ENCODE measurements at regions not wholly inside any gene's neighbourhood (a gene's known extent, or its start where the extent isn't known, plus 50 kb on each side); places are given as distances from the start of the nearest gene placed in this dataset.

DNA sequence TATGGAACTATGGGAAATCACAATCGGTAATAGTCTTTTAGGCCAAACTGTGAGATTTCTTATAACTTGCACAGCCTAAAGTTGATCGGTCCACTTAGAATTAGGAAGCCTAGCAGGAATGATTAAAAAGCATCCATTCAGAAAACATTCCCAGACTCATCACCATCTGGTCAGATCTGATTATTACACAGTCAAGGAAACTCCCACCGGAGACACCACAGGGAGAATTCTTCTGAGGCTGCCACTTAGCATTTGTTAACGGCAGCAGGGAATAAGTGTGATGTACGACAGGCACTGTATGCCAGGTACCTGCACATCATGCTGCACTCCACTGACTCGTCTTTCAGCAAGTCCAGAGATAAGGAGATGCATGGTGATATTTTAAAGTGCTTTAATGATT, 227.6 kb upstream of the STEAP1 start:
- Histone ChIP-seq H3K36me3 (replicated peaks in 1 of 2; ENCODE audit: control insufficient read depth in 2 of 2, insufficient read depth in 2 of 2, low read length in 2 of 2) (no peaks in the 10 kb centered on the region), H3K14ac (ENCODE audit: low read length) (no peak overlapping the region), H3K23ac (ENCODE audit: low read depth, low read length, poor library complexity) (no peak overlapping the region), H3K9ac (ENCODE audit: low read depth, low read length, poor library complexity) (no peak overlapping the region), H3K27ac (replicated peaks; ENCODE audit: low read length) (no peak overlapping the region), H3K4me2 (ENCODE audit: insufficient read depth, low read length, poor library complexity, severe bottlenecking) (no peak overlapping the region), H3K27me3 (ENCODE audit: control insufficient read depth in 3 of 3, insufficient read depth in 3 of 3, low read depth in 1 of 3, low read length in 3 of 3) (no peaks in the 10 kb centered on the region), H2BK15ac (ENCODE audit: low read length) (no peak overlapping the region), H3K4ac (ENCODE audit: low read length) (no peak overlapping the region), H2AFZ (ENCODE audit: low read length) (peak overlapping the region; percentile 23), H2BK12ac (ENCODE audit: low read length) (no peak overlapping the region), H2BK5ac (ENCODE audit: low read length) (no peak overlapping the region), H3K4me3 (ENCODE audit: low read length in 2 of 2) (no peak overlapping the region), H4K91ac (ENCODE audit: low read depth, low read length, poor library complexity) (no peak overlapping the region), H3K79me1 (ENCODE audit: low read depth, low read length) (no peaks in the 10 kb centered on the region), H3K18ac (ENCODE audit: low read length) (no peak overlapping the region), H3K9me3 (replicated peaks in 1 of 2; ENCODE audit: control insufficient read depth in 2 of 2, insufficient read depth in 1 of 2, low read depth in 1 of 2, low read length in 2 of 2) (no peaks in the 10 kb centered on the region), H2AK5ac (ENCODE audit: low read depth, low read length) (no peak overlapping the region), H3K4me1 (ENCODE audit: control insufficient read depth in 2 of 2, insufficient read depth in 1 of 2, low read depth in 1 of 2, low read length in 2 of 2) (no peaks in the 10 kb centered on the region), H2BK120ac (ENCODE audit: low read depth, low read length) (no peak overlapping the region), H4K8ac (ENCODE audit: low read depth, low read length) (no peak overlapping the region)
- no peak for DNase-seq (ENCODE audit: low spot score)
- no CpG with 5 or more reads among the region's 6 CpGs for WGBS, 2 donors (ENCODE audit: extremely low coverage in 2 of 2, insufficient read length in 2 of 2, insufficient replicate concordance in 1 of 2)

DNA sequence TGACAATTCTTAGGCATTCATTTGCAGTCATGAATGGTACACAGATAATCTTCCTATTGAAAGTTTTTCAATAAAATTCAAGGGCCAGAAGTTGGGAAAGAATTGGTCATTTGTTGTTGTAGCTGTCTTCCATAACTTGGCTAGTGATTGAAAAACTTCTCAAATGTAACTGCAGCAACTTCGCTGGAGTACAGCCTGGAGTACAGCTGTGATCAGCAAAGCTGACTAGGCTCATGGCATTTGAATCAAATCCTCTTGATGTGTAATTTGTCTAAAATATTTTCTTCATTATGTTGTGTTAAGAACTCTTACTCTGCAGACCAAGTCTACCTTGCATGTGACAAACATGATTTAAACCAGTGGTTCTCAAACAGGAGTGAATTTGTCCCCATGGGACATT, 226.5 kb upstream of the STEAP1 start:
- Histone ChIP-seq H3K79me1 (ENCODE audit: low read depth, low read length) (no peaks in the 10 kb centered on the region), H3K9me3 (replicated peaks in 1 of 2; ENCODE audit: control insufficient read depth in 2 of 2, insufficient read depth in 1 of 2, low read depth in 1 of 2, low read length in 2 of 2) (no peaks in the 10 kb centered on the region), H3K4ac (ENCODE audit: low read length) (no peak overlapping the region), H2BK5ac (ENCODE audit: low read length) (no peak overlapping the region), H3K18ac (ENCODE audit: low read length) (no peak overlapping the region), H2BK120ac (ENCODE audit: low read depth, low read length) (no peak overlapping the region), H3K9ac (ENCODE audit: low read depth, low read length, poor library complexity) (no peak overlapping the region), H3K23ac (ENCODE audit: low read depth, low read length, poor library complexity) (no peak overlapping the region), H3K36me3 (replicated peaks in 1 of 2; ENCODE audit: control insufficient read depth in 2 of 2, insufficient read depth in 2 of 2, low read length in 2 of 2) (no peaks in the 10 kb centered on the region), H2BK15ac (ENCODE audit: low read length) (no peak overlapping the region), H2BK12ac (ENCODE audit: low read length) (no peak overlapping the region), H3K4me1 (ENCODE audit: control insufficient read depth in 2 of 2, insufficient read depth in 1 of 2, low read depth in 1 of 2, low read length in 2 of 2) (no peaks in the 10 kb centered on the region), H3K14ac (ENCODE audit: low read length) (no peak overlapping the region), H4K8ac (ENCODE audit: low read depth, low read length) (no peak overlapping the region), H2AFZ (ENCODE audit: low read length) (no peak overlapping the region), H3K4me3 (ENCODE audit: low read length in 2 of 2) (no peak overlapping the region), H3K27me3 (ENCODE audit: control insufficient read depth in 3 of 3, insufficient read depth in 3 of 3, low read depth in 1 of 3, low read length in 3 of 3) (no peaks in the 10 kb centered on the region), H3K27ac (replicated peaks; ENCODE audit: low read length) (no peak overlapping the region), H4K91ac (ENCODE audit: low read depth, low read length, poor library complexity) (no peak overlapping the region), H3K4me2 (ENCODE audit: insufficient read depth, low read length, poor library complexity, severe bottlenecking) (no peak overlapping the region), H2AK5ac (ENCODE audit: low read depth, low read length) (no peak overlapping the region)
- WGBS, 2 donors (ENCODE audit: extremely low coverage in 2 of 2, insufficient read length in 2 of 2, insufficient replicate concordance in 1 of 2) = no CpG with 5 or more reads among the region's 1 CpG
- DNase-seq (ENCODE audit: low spot score) = no peak

DNA sequence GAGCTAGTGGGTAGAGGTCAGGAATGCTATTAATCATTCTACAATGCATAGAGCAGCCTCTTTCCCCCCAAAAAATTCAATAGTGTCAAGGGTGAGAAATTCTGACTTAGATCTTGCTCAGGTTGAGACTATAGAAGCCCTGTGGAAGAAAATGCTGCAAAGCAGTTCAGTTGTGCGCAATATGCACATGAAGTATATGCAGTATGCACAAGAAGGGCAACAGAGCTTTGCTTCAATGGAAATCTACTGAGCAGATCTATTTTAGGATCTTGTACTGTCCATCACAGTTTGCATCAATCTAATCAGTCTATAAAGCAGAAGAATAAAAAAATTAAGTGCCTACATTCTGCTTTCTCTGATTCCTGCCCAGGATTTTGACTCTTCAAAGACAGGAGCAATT, 225.8 kb upstream of the STEAP1 start:
- no peaks in the 10 kb centered on the region for H3K79me1 ChIP-seq (ENCODE audit: low read depth, low read length)
- H3K27me3 ChIP-seq (ENCODE audit: control insufficient read depth in 3 of 3, insufficient read depth in 3 of 3, low read depth in 1 of 3, low read length in 3 of 3) = no peaks in the 10 kb centered on the region
- no peak overlapping the region for H2BK120ac ChIP-seq (ENCODE audit: low read depth, low read length)
- no peak overlapping the region for H3K4me3 ChIP-seq (ENCODE audit: low read length in 2 of 2)
- no peak overlapping the region for H3K14ac ChIP-seq (ENCODE audit: low read length)
- H2BK5ac ChIP-seq (ENCODE audit: low read length) = no peak overlapping the region
- no peaks in the 10 kb centered on the region for H3K9me3 ChIP-seq (replicated peaks in 1 of 2; ENCODE audit: control insufficient read depth in 2 of 2, insufficient read depth in 1 of 2, low read depth in 1 of 2, low read length in 2 of 2)
- H2BK15ac ChIP-seq (ENCODE audit: low read length) = no peak overlapping the region
- no peak overlapping the region for H2BK12ac ChIP-seq (ENCODE audit: low read length)
- H3K4me1 ChIP-seq (ENCODE audit: control insufficient read depth in 2 of 2, insufficient read depth in 1 of 2, low read depth in 1 of 2, low read length in 2 of 2) = no peaks in the 10 kb centered on the region
- no CpG with 5 or more reads among the region's 1 CpG for WGBS, 2 donors (ENCODE audit: extremely low coverage in 2 of 2, insufficient read length in 2 of 2, insufficient replicate concordance in 1 of 2)
- no peaks in the 10 kb centered on the region for H3K36me3 ChIP-seq (replicated peaks in 1 of 2; ENCODE audit: control insufficient read depth in 2 of 2, insufficient read depth in 2 of 2, low read length in 2 of 2)
- no peak overlapping the region for H3K23ac ChIP-seq (ENCODE audit: low read depth, low read length, poor library complexity)
- H3K27ac ChIP-seq (replicated peaks; ENCODE audit: low read length) = no peak overlapping the region
- H3K4me2 ChIP-seq (ENCODE audit: insufficient read depth, low read length, poor library complexity, severe bottlenecking) = no peak overlapping the region
- no peak overlapping the region for H4K8ac ChIP-seq (ENCODE audit: low read depth, low read length)
- H3K9ac ChIP-seq (ENCODE audit: low read depth, low read length, poor library complexity) = no peak overlapping the region
- H2AK5ac ChIP-seq (ENCODE audit: low read depth, low read length) = no peak overlapping the region
- H3K18ac ChIP-seq (ENCODE audit: low read length) = no peak overlapping the region
- no peak for DNase-seq (ENCODE audit: low spot score)
- no peak overlapping the region for H2AFZ ChIP-seq (ENCODE audit: low read length)
- no peak overlapping the region for H4K91ac ChIP-seq (ENCODE audit: low read depth, low read length, poor library complexity)
- H3K4ac ChIP-seq (ENCODE audit: low read length) = no peak overlapping the region

DNA sequence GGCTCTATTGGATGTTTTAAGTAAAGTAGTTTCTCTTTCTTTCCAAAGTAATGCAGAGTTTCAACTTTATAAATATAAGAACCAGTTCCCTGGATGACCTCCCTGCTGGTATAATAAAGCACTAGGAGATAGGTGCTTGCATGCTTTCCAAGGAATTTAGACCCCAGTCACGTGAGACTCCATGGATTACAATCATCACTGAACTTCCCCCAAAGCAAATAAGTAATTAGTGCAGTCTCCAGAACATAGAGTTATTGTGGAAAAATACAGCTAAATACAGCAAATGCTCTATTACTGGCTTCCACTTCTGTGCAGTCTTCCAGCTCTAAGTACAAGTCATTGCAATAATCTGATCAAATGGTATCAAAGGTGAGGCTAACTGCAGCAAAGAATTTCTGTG, 220.2 kb upstream of the STEAP1 start:
- WGBS, 2 donors (ENCODE audit: extremely low coverage in 2 of 2, insufficient read length in 2 of 2, insufficient replicate concordance in 1 of 2) = no CpG with 5 or more reads among the region's 1 CpG
- Histone ChIP-seq H3K79me1 (ENCODE audit: low read depth, low read length) (no peaks in the 10 kb centered on the region), H3K27ac (replicated peaks; ENCODE audit: low read length) (no peak overlapping the region), H4K91ac (ENCODE audit: low read depth, low read length, poor library complexity) (no peak overlapping the region), H3K23ac (ENCODE audit: low read depth, low read length, poor library complexity) (no peak overlapping the region), H4K8ac (ENCODE audit: low read depth, low read length) (no peak overlapping the region), H2BK120ac (ENCODE audit: low read depth, low read length) (no peak overlapping the region), H2BK5ac (ENCODE audit: low read length) (no peak overlapping the region), H2BK12ac (ENCODE audit: low read length) (no peak overlapping the region), H3K4ac (ENCODE audit: low read length) (no peak overlapping the region), H3K27me3 (ENCODE audit: control insufficient read depth in 3 of 3, insufficient read depth in 3 of 3, low read depth in 1 of 3, low read length in 3 of 3) (no peaks in the 10 kb centered on the region), H3K4me3 (ENCODE audit: low read length in 2 of 2) (no peak overlapping the region), H3K9me3 (replicated peaks in 1 of 2; ENCODE audit: control insufficient read depth in 2 of 2, insufficient read depth in 1 of 2, low read depth in 1 of 2, low read length in 2 of 2) (no peaks in the 10 kb centered on the region), H3K36me3 (replicated peaks in 1 of 2; ENCODE audit: control insufficient read depth in 2 of 2, insufficient read depth in 2 of 2, low read length in 2 of 2) (no peaks in the 10 kb centered on the region), H3K4me2 (ENCODE audit: insufficient read depth, low read length, poor library complexity, severe bottlenecking) (no peak overlapping the region), H2BK15ac (ENCODE audit: low read length) (no peak overlapping the region), H3K14ac (ENCODE audit: low read length) (no peak overlapping the region), H2AFZ (ENCODE audit: low read length) (no peak overlapping the region), H2AK5ac (ENCODE audit: low read depth, low read length) (no peak overlapping the region), H3K18ac (ENCODE audit: low read length) (no peak overlapping the region), H3K4me1 (ENCODE audit: control insufficient read depth in 2 of 2, insufficient read depth in 1 of 2, low read depth in 1 of 2, low read length in 2 of 2) (no peaks in the 10 kb centered on the region), H3K9ac (ENCODE audit: low read depth, low read length, poor library complexity) (no peak overlapping the region)
- no peak for DNase-seq (ENCODE audit: low spot score)

Data from neuronal stem cell (in vitro differentiated cells).